ENCODE measurements at regions not wholly inside any gene's neighbourhood (a gene's known extent, or its start where the extent isn't known, plus 50 kb on each side); places are given as distances from the start of the nearest gene placed in this dataset.

GRCh38 chr10:117928741-117929140, 118.0 kb downstream of the RAB11FIP2 start:
- Histone ChIP-seq H3K4me2 (ENCODE audit: control insufficient read depth, insufficient read depth) (no peak overlapping the region), H3K9me3 (replicated peaks; ENCODE audit: control insufficient read depth, insufficient read depth, low read length) (no peaks in the 10 kb centered on the region), H2AFZ (ENCODE audit: control insufficient read depth, low read depth, low read length) (no peak overlapping the region), H3K79me2 (ENCODE audit: control insufficient read depth, insufficient read depth, low read length) (no peaks in the 10 kb centered on the region), H4K20me1 (ENCODE audit: control insufficient read depth, insufficient read depth) (no peaks in the 10 kb centered on the region), H3K36me3 (ENCODE audit: control insufficient read depth in 2 of 2, insufficient read depth in 2 of 2, low read length in 1 of 2) (no peaks in the 10 kb centered on the region), H3K4me1 (ENCODE audit: control insufficient read depth, insufficient read depth, low read length) (no peaks in the 10 kb centered on the region), H3K27ac (ENCODE audit: control insufficient read depth, insufficient read depth) (no peak overlapping the region), H3K4me3 (no peak overlapping the region), H3K27me3 (replicated peaks in 1 of 2; ENCODE audit: control insufficient read depth in 2 of 2, insufficient read depth in 2 of 2, low read length in 1 of 2) (no peaks in the 10 kb centered on the region), H3K9ac (ENCODE audit: control insufficient read depth, insufficient read depth, low read length) (no peak overlapping the region)
- intact Hi-C loops (cut with micrococcal nuclease; ENCODE audit: unreplicated experiment) (no loop called here), in situ Hi-C loops (cut with MboI) (no loop called here)
- ChIA-PET RAD21 (ENCODE audit: unreplicated experiment) (no interaction called here), SMC1A (ENCODE audit: uncharacterized antibody, unreplicated experiment) (no interaction called here), CTCF (interaction anchor here (0.6 kb wide), 1 partner anchor 284 kb away, joined by 4 read pairs; no protein-coding TSS in a partner anchor), POLR2A (no interaction called here)
- FAIRE-seq (no peak), DNase-seq (ENCODE audit: low read depth, low spot score) (no peak), ATAC-seq (no peak)
- WGBS (ENCODE audit: insufficient coverage, insufficient replicate concordance, low lambda C conversion rate, missing lambda C conversion rate) = 27% methylated on average over 6 of the region's 6 CpGs
- no peak for TF ChIP-seq SPI1 (IDR thresholded peaks at IDR 0.05; ENCODE audit: borderline replicate concordance, insufficient read depth, low read depth, low read length)
- no peak for TF ChIP-seq BRCA1 (IDR thresholded peaks at IDR 0.05; ENCODE audit: low read depth, low read length)
- no peak for TF ChIP-seq NR2C1 (IDR thresholded peaks at IDR 0.05)
- TF ChIP-seq NFIC (IDR thresholded peaks at IDR 0.05; ENCODE audit: low read depth, low read length) = no peak
- TF ChIP-seq IRF3 (IDR thresholded peaks at IDR 0.05) = no peak
- TF ChIP-seq EZH2 (IDR thresholded peaks at IDR 0.05; ENCODE audit: borderline replicate concordance, control insufficient read depth, low read depth, low read length) = no peak
- TF ChIP-seq DPF2 (IDR thresholded peaks at IDR 0.05) = no peak
- TF ChIP-seq CTCF (IDR thresholded peaks at IDR 0.05 in 2 of 3, conservative IDR thresholded peaks at IDR 0.05 in 1 of 3; ENCODE audit: control insufficient read depth in 2 of 3, extremely low read depth in 1 of 3, insufficient read depth in 1 of 3, low read depth in 3 of 3, low read length in 3 of 3) = no peak
- BruUV-seq (replicated peaks) = no TSS peak

All from GM12878 (cell line).